ENCODE measurements at regions not wholly inside any gene's neighbourhood (a gene's known extent, or its start where the extent isn't known, plus 50 kb on each side); places are given as distances from the start of the nearest gene placed in this dataset.

DNA sequence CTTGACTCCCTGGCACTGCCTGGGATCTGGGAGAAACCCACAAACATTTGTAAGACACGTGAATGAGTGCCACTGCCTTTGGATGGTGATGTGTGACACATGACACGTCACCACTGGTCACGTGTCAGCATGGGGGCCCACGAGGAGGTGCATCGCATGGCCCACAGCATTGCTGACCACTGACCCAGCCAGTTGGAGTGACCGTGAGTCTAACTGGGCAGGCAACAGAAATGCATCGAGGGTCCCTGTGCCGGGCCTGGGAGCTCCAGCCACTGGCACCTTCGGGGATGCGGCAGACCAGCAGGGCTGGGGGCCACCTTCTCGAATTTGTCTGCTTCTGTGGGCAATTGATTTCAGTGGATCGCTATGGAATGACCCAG is 121.9 kb upstream of the HDAC4 start:
- Mint-ChIP-seq H3K4me3 (no peak overlapping the region), H3K4me1 (ENCODE audit: low read depth) (no peaks in the 10 kb centered on the region), H3K27me3 (ENCODE audit: insufficient read depth) (peaks cover 3% of the 10 kb centered on the region; the same call in 1 of the 2 replicates), H3K27ac (no peak overlapping the region), H3K36me3 (ENCODE audit: low read depth) (peaks cover 14% of the 10 kb centered on the region), H3K9me3 (peaks cover 44% of the 10 kb centered on the region)
- no peak for DNase-seq
- TF ChIP-seq, protein P1, sequence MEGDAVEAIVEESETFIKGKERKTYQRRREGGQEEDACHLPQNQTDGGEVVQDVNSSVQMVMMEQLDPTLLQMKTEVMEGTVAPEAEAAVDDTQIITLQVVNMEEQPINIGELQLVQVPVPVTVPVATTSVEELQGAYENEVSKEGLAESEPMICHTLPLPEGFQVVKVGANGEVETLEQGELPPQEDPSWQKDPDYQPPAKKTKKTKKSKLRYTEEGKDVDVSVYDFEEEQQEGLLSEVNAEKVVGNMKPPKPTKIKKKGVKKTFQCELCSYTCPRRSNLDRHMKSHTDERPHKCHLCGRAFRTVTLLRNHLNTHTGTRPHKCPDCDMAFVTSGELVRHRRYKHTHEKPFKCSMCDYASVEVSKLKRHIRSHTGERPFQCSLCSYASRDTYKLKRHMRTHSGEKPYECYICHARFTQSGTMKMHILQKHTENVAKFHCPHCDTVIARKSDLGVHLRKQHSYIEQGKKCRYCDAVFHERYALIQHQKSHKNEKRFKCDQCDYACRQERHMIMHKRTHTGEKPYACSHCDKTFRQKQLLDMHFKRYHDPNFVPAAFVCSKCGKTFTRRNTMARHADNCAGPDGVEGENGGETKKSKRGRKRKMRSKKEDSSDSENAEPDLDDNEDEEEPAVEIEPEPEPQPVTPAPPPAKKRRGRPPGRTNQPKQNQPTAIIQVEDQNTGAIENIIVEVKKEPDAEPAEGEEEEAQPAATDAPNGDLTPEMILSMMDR (IDR thresholded peaks at IDR 0.05): no peak

DNA sequence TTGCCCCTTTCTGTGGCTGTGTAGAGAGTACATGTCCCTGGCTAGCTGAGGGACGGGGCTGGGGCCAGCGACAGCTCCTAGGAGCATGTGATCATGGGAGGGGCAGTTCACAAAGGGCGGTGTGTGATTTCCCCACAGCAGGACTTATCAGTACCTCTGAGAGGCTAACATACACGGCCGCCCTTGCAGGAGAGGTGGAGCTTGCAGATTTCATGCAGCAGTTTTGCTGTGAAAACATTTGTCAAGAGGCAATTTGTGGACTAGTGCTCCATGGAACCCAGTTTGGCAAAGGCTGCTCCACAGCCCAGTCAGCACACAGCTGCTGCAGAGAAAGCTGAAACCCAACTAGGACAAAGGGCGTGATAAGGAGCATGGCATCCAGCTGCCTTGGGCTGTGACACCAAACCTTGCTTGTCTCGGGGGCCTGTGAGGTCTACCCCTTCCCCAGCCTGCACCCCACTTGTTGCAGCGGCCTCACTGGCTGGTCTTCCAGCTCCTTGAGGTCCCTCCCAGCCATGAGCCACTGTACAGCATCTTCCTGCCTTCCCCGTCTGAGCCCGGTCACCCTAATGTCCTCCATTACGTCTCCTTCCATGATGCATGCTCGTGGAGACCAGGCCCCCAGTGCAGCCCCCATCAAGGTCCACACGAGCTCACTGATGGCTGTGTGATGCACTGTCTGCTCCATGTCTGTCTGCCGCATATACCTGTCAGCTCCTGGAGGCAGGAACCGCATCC is 121.4 kb upstream of the HDAC4 start:
- no peaks in the 10 kb centered on the region for H3K4me1 Mint-ChIP-seq (ENCODE audit: low read depth)
- H3K36me3 Mint-ChIP-seq (ENCODE audit: low read depth): peaks cover 14% of the 10 kb centered on the region
- H3K9me3 Mint-ChIP-seq: peaks cover 48% of the 10 kb centered on the region
- DNase-seq: no peak
- peaks cover 3% of the 10 kb centered on the region for H3K27me3 Mint-ChIP-seq (ENCODE audit: insufficient read depth)
- H3K27ac Mint-ChIP-seq: no peak overlapping the region
- TF ChIP-seq, protein P1 (IDR thresholded peaks at IDR 0.05): no peak
- no peak overlapping the region for H3K4me3 Mint-ChIP-seq

DNA sequence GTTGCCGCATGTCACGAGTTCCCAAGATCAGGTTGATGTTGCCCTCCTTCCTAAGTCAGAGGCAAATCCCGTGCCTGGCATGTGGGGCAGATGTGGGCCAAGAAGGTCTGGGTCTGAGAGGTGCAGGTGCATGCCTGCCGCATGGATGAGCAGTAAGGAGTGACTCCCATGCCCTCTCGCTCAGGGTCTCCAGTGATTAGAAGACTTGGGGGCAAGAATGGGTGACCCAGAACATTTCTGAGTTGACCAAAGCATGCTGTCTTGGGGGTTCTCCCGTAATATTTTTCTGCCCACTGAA is 120.6 kb upstream of the HDAC4 start:
- peaks cover 3% of the 10 kb centered on the region for H3K27me3 Mint-ChIP-seq (ENCODE audit: insufficient read depth)
- H3K9me3 Mint-ChIP-seq: peaks cover 49% of the 10 kb centered on the region
- H3K4me3 Mint-ChIP-seq: no peak overlapping the region
- H3K27ac Mint-ChIP-seq: no peak overlapping the region
- no peak for DNase-seq
- H3K36me3 Mint-ChIP-seq (ENCODE audit: low read depth): peaks cover 14% of the 10 kb centered on the region
- TF ChIP-seq, protein P1 (IDR thresholded peaks at IDR 0.05): no peak
- no peaks in the 10 kb centered on the region for H3K4me1 Mint-ChIP-seq (ENCODE audit: low read depth)

DNA sequence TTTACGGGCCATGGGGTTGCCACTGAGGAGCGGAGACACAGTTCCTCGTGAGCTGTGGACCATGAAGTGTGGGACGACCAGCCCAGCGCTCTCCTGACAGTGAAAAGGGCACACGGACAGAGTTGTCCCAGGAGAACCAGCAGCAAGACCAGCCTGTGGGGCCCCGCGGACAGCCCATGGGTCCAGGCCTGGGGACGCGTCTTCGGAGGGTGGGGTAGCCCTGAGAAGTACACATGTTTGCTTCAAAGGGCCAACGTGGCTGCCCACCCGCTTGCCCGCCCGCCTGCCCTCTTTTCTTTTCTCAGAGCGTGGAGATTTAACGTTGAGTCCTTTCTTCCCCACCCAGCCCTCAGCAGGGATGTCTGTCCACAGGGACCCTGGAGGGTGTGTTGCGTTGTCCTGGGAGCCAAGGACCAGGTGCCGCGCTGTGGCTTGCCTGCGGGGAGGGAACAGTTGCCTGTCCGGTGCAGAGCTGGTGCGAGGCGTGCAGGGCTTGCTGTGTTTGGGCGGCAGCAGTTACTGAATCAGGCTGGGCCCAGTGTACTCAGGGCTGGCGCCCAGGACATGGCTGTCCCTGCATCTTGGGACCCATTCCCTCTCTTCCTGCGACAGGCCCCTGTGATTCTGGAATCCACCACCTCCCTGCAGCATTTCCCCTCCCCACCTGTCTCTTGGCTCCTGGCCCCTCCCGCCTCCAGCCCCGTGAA is 120.1 kb upstream of the HDAC4 start:
- Mint-ChIP-seq H3K4me1 (ENCODE audit: low read depth) (no peaks in the 10 kb centered on the region), H3K36me3 (ENCODE audit: low read depth) (peaks cover 9% of the 10 kb centered on the region), H3K4me3 (no peak overlapping the region), H3K9me3 (peaks cover 44% of the 10 kb centered on the region), H3K27me3 (ENCODE audit: insufficient read depth) (peaks cover 3% of the 10 kb centered on the region), H3K27ac (no peak overlapping the region)
- no peak for DNase-seq
- TF ChIP-seq, protein P1 (IDR thresholded peaks at IDR 0.05): no peak

DNA sequence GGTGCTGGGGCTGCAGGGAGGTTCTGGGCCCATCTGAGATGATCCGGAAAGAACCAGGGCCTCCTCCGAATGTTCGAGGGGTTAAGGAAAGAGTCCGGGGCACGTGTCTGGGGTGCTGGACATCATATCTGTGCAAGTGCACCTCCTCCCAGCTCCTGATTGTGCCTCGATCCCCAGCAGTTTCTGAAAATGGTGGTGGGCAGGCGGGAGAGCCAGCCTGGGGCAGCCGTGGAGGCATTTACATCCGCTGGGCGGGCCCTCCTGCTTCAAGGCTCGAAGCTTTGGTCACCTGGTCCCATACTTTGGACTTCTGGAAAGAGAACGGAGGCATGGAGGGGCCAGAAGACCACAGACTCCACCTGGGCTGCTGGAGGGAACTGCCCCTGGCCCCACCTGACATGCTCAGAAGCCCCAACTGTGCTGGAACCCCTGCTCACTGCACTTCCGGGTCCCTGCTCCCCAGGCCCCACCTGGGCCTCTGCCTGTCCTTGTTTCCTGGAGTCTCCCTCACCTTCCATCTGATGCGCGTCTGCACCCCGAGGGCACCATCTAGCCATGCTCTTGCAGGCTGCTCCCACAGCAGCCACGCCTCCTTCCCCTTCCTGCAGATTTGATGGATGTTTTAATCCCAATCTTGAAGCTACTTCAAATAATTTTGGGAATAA is 119.2 kb upstream of the HDAC4 start:
- Mint-ChIP-seq H3K4me3 (no peak overlapping the region), H3K27me3 (ENCODE audit: insufficient read depth) (peaks cover 3% of the 10 kb centered on the region), H3K36me3 (ENCODE audit: low read depth) (peaks cover 4% of the 10 kb centered on the region; the same call in 1 of the 2 replicates), H3K27ac (no peak overlapping the region), H3K4me1 (ENCODE audit: low read depth) (no peaks in the 10 kb centered on the region), H3K9me3 (peaks cover 43% of the 10 kb centered on the region)
- TF ChIP-seq, protein P1 (IDR thresholded peaks at IDR 0.05): no peak
- no peak for DNase-seq

Data from HFFc6 (cell line).